ENCODE measurements at regions not wholly inside any gene's neighbourhood (a gene's known extent, or its start where the extent isn't known, plus 50 kb on each side); places are given as distances from the start of the nearest gene placed in this dataset.
"Not testable (repeated sequence)": the region's sequence is repeated elsewhere in the genome, so short reads cannot be mapped to it uniquely, and the experiment has no call there.

- WGBS, 2 experiments (ENCODE audit: insufficient coverage in 1 of 2, insufficient read length in 1 of 2): 66 to 68% methylated on average over 6 to 10 of the region's 10 CpGs
- no peaks in the 10 kb centered on the region for H3K4me1 Mint-ChIP-seq
- no peaks in the 10 kb centered on the region for H3K4me1 ChIP-seq (ENCODE audit: control insufficient read depth, insufficient read depth, low read length)
- no peak overlapping the region for H3K27ac Mint-ChIP-seq
- DNase-seq: no peak
- no peak overlapping the region for H3K9ac ChIP-seq (ENCODE audit: extremely low read depth, low read length, poor library complexity, severe bottlenecking)
- peaks cover 7% of the 10 kb centered on the region for H3K36me3 Mint-ChIP-seq (ENCODE audit: low read depth)
- no peaks in the 10 kb centered on the region for H3K27me3 Mint-ChIP-seq (ENCODE audit: insufficient read depth)
- no peak for TF ChIP-seq CTCF (conservative IDR thresholded peaks at IDR 0.05)
- H3K27me3 ChIP-seq (ENCODE audit: control insufficient read depth, insufficient read depth, low read length, poor library complexity, severe bottlenecking): no peaks in the 10 kb centered on the region
- no peak overlapping the region for H3K4me3 Mint-ChIP-seq
- no peak overlapping the region for H3K4me3 ChIP-seq (ENCODE audit: low read length)
- no peaks in the 10 kb centered on the region for H3K36me3 ChIP-seq (ENCODE audit: control insufficient read depth, insufficient read depth, low read length)
- peaks cover 92% of the 10 kb centered on the region for H3K9me3 Mint-ChIP-seq
- H3K9me3 ChIP-seq (ENCODE audit: control insufficient read depth, low read length): peaks cover 51% of the 10 kb centered on the region
- H3K27ac ChIP-seq (ENCODE audit: low read depth, low read length): no peak overlapping the region
Observed at GRCh38 chr13:19050901-19051300, 130.7 kb downstream of the TUBA3C start.

- DNase-seq, H3K4me1 Mint-ChIP-seq: not testable (repeated sequence)
- WGBS, 2 experiments (ENCODE audit: insufficient coverage in 1 of 2, insufficient read length in 1 of 2): 82% methylated on average over 3 to 13 of the region's 13 CpGs
Observed at GRCh38 chr13:19049624-19050023, 132.0 kb downstream of the TUBA3C start.

GRCh38 chr13:19048381-19048780, 133.2 kb downstream of the TUBA3C start:
- Histone ChIP-seq H3K27me3 (ENCODE audit: control insufficient read depth, insufficient read depth, low read length, poor library complexity, severe bottlenecking) (no peaks in the 10 kb centered on the region), H3K4me3 (ENCODE audit: low read length) (no peak overlapping the region), H3K9ac (ENCODE audit: extremely low read depth, low read length, poor library complexity, severe bottlenecking) (no peak overlapping the region), H3K27ac (ENCODE audit: low read depth, low read length) (no peak overlapping the region), H3K9me3 (ENCODE audit: control insufficient read depth, low read length) (peaks cover 53% of the 10 kb centered on the region), H3K36me3 (ENCODE audit: control insufficient read depth, insufficient read depth, low read length) (no peaks in the 10 kb centered on the region), H3K4me1 (ENCODE audit: control insufficient read depth, insufficient read depth, low read length) (no peaks in the 10 kb centered on the region)
- no peaks in the 10 kb centered on the region for H3K27me3 Mint-ChIP-seq (ENCODE audit: insufficient read depth)
- H3K4me1 Mint-ChIP-seq: no peaks in the 10 kb centered on the region
- DNase-seq: no peak
- no peak overlapping the region for H3K4me3 Mint-ChIP-seq
- WGBS, 2 experiments (ENCODE audit: insufficient coverage in 1 of 2, insufficient read length in 1 of 2): 73 to 92% methylated on average over 7 to 15 of the region's 15 CpGs
- H3K36me3 Mint-ChIP-seq (ENCODE audit: low read depth): peaks cover 7% of the 10 kb centered on the region
- peaks cover 88% of the 10 kb centered on the region for H3K9me3 Mint-ChIP-seq
- no peak for TF ChIP-seq CTCF (conservative IDR thresholded peaks at IDR 0.05)
- no peak overlapping the region for H3K27ac Mint-ChIP-seq

More at GRCh38 chr13:19049624-19050023, 132.0 kb downstream of the TUBA3C start:
- not testable (repeated sequence) for H3K27ac ChIP-seq (ENCODE audit: low read depth, low read length); H3K4me3 ChIP-seq (ENCODE audit: low read length); H3K4me3 Mint-ChIP-seq; H3K27me3 Mint-ChIP-seq (ENCODE audit: insufficient read depth); H3K36me3 Mint-ChIP-seq (ENCODE audit: low read depth); H3K27me3 ChIP-seq (ENCODE audit: control insufficient read depth, insufficient read depth, low read length, poor library complexity, severe bottlenecking); H3K4me1 ChIP-seq (ENCODE audit: control insufficient read depth, insufficient read depth, low read length); H3K36me3 ChIP-seq (ENCODE audit: control insufficient read depth, insufficient read depth, low read length); H3K9ac ChIP-seq (ENCODE audit: extremely low read depth, low read length, poor library complexity, severe bottlenecking); H3K27ac Mint-ChIP-seq
- H3K9me3 ChIP-seq (ENCODE audit: control insufficient read depth, low read length): peaks cover 54% of the 10 kb centered on the region
- peaks cover 92% of the 10 kb centered on the region for H3K9me3 Mint-ChIP-seq

- no peaks in the 10 kb centered on the region for H3K27me3 ChIP-seq (ENCODE audit: control insufficient read depth, insufficient read depth, low read length, poor library complexity, severe bottlenecking)
- no peaks in the 10 kb centered on the region for H3K4me1 ChIP-seq (ENCODE audit: control insufficient read depth, insufficient read depth, low read length)
- no peak overlapping the region for H3K4me3 ChIP-seq (ENCODE audit: low read length)
- no peak overlapping the region for H3K4me3 Mint-ChIP-seq
- no peaks in the 10 kb centered on the region for H3K27me3 Mint-ChIP-seq (ENCODE audit: insufficient read depth)
- no peaks in the 10 kb centered on the region for H3K36me3 Mint-ChIP-seq (ENCODE audit: low read depth)
- H3K9ac ChIP-seq (ENCODE audit: extremely low read depth, low read length, poor library complexity, severe bottlenecking): no peak overlapping the region
- no peaks in the 10 kb centered on the region for H3K4me1 Mint-ChIP-seq
- H3K36me3 ChIP-seq (ENCODE audit: control insufficient read depth, insufficient read depth, low read length): no peaks in the 10 kb centered on the region
- H3K9me3 ChIP-seq (ENCODE audit: control insufficient read depth, low read length): peaks cover 91% of the 10 kb centered on the region
- DNase-seq: no peak
- H3K27ac Mint-ChIP-seq: no peak overlapping the region
- peaks cover 85% of the 10 kb centered on the region for H3K9me3 Mint-ChIP-seq
- no peak for TF ChIP-seq CTCF (conservative IDR thresholded peaks at IDR 0.05)
- H3K27ac ChIP-seq (ENCODE audit: low read depth, low read length): no peak overlapping the region
- WGBS, 2 experiments (ENCODE audit: insufficient coverage in 1 of 2, insufficient read length in 1 of 2): 19 to 29% methylated on average over 2 of the region's 2 CpGs
Observed at GRCh38 chr13:19023115-19023514, 158.5 kb downstream of the TUBA3C start.
